H9 (cell line): ENCODE measurements at regions not wholly inside any gene's neighbourhood (a gene's known extent, or its start where the extent isn't known, plus 50 kb on each side); places are given as distances from the start of the nearest gene placed in this dataset.

Experiments
- DNase-seq: peaks from one replicate; pipeline ENCODE4 v3.0.0-alpha.2; 2017
- H2AFZ ChIP-seq: one replicate; pipeline ENCODE4 v1.6.1; 2013; ENCODE audit warnings: mild to moderate bottlenecking, low read length, control low read depth, moderate library complexity
- H2AK5ac ChIP-seq: 2 replicates; pipeline ENCODE4 v1.6.1; 2013; ENCODE audit warnings: low read length, control low read depth, mixed read lengths; ENCODE audit not compliant: insufficient read length
- H2BK120ac ChIP-seq: one replicate; pipeline ENCODE4 v1.6.1; 2013; ENCODE audit warnings: low read depth, mild to moderate bottlenecking, low read length, control low read depth, inconsistent platforms; ENCODE audit not compliant: poor library complexity, severe bottlenecking
- H2BK12ac ChIP-seq: 2 replicates; pipeline ENCODE4 v1.6.1; 2013; ENCODE audit warnings: low read length, control low read depth, mixed read lengths, low read depth; ENCODE audit not compliant: insufficient read length
- H2BK15ac ChIP-seq: 2 replicates; pipeline ENCODE4 v1.6.1; 2013; ENCODE audit warnings: low read depth, low read length, control low read depth
- H2BK20ac ChIP-seq: one replicate; pipeline ENCODE4 v1.6.1; 2013; ENCODE audit warnings: low read depth, mild to moderate bottlenecking, low read length, control low read depth, inconsistent platforms; ENCODE audit not compliant: poor library complexity, severe bottlenecking
- H2BK5ac ChIP-seq: 2 replicates; pipeline ENCODE4 v1.6.1; 2013; ENCODE audit warnings: low read length, control low read depth, mixed read lengths; ENCODE audit not compliant: insufficient read length
- H3K14ac ChIP-seq: 2 replicates; pipeline ENCODE4 v1.6.1; 2013; ENCODE audit warnings: low read length, control low read depth; ENCODE audit not compliant: insufficient read depth
- H3K18ac ChIP-seq: 2 replicates; pipeline ENCODE4 v1.6.1; 2013; ENCODE audit warnings: low read depth, mild to moderate bottlenecking, mixed read lengths, low read length, control low read depth; ENCODE audit not compliant: insufficient read length
- H3K23ac ChIP-seq: 2 replicates; pipeline ENCODE4 v1.6.1; 2013; ENCODE audit warnings: low read length, control low read depth, mixed read lengths, low read depth; ENCODE audit not compliant: insufficient read length
- H3K23me2 ChIP-seq: 2 replicates; pipeline ENCODE4 v1.6.1; 2013; ENCODE audit warnings: low read depth, mild to moderate bottlenecking, mixed read lengths, low read length, control low read depth; ENCODE audit not compliant: insufficient read length, poor library complexity, severe bottlenecking
- H3K27ac ChIP-seq: 2 replicates; pipeline ENCODE4 v1.5.1; 2013; ENCODE audit warnings: low read length, control low read depth, mixed read lengths, low read depth; ENCODE audit not compliant: insufficient read length
- H3K27me3 ChIP-seq: 2 replicates; pipeline ENCODE4 v1.6.1; 2013; ENCODE audit warnings: low read length, control low read depth, inconsistent platforms; ENCODE audit not compliant: insufficient read depth
- H3K4ac ChIP-seq: 2 replicates; pipeline ENCODE4 v1.6.1; 2013; ENCODE audit warnings: low read depth, mild to moderate bottlenecking, control low read depth, inconsistent platforms, low read length, moderate library complexity
- H3K4me1 ChIP-seq: 2 replicates; pipeline ENCODE4 v1.6.1; 2013; ENCODE audit warnings: low read length, control low read depth, inconsistent platforms; ENCODE audit not compliant: insufficient read depth
- H3K4me2 ChIP-seq: 2 replicates; pipeline ENCODE4 v1.6.1; 2013; ENCODE audit warnings: low read length, control low read depth, mixed read lengths; ENCODE audit not compliant: insufficient read length, insufficient read depth
- H3K56ac ChIP-seq: 2 replicates; pipeline ENCODE4 v1.6.1; 2013; ENCODE audit warnings: low read depth, mild to moderate bottlenecking, mixed read lengths, low read length, control low read depth; ENCODE audit not compliant: insufficient read length
- H3K79me1 ChIP-seq: 2 replicates; pipeline ENCODE4 v1.6.1; 2013; ENCODE audit warnings: low read depth, mild to moderate bottlenecking, moderate library complexity, low read length, control low read depth, inconsistent platforms; ENCODE audit not compliant: insufficient read depth, poor library complexity, severe bottlenecking
- H3K79me2 ChIP-seq: 2 replicates; pipeline ENCODE4 v1.6.1; 2013; ENCODE audit warnings: low read length, control low read depth, inconsistent platforms; ENCODE audit not compliant: insufficient read depth
- H3K9ac ChIP-seq: 2 replicates; pipeline ENCODE4 v1.6.1; 2013; ENCODE audit warnings: low read length, control low read depth, mixed read lengths; ENCODE audit not compliant: insufficient read length; ENCODE audit errors: extremely low read depth
- H3K9me3 ChIP-seq: one replicate; pipeline ENCODE4 v1.6.1; 2013; ENCODE audit warnings: low read depth, low read length, inconsistent platforms; ENCODE audit not compliant: control insufficient read depth
- H3T11ph ChIP-seq: one replicate; pipeline ENCODE4 v1.6.1; 2013; ENCODE audit warnings: mild to moderate bottlenecking, low read length, control low read depth, inconsistent platforms
- H4K20me1 ChIP-seq: one replicate; pipeline ENCODE4 v1.6.1; 2013; ENCODE audit not compliant: control insufficient read depth, insufficient read length, insufficient read depth
- H4K5ac ChIP-seq: 2 replicates; pipeline ENCODE4 v1.6.1; 2013; ENCODE audit warnings: low read depth, mild to moderate bottlenecking, mixed read lengths, low read length, control low read depth; ENCODE audit not compliant: insufficient read length
- H4K8ac ChIP-seq: replicated peaks from 2 replicates; pipeline ENCODE4 v1.6.1; 2013; ENCODE audit warnings: low read length, control low read depth, mixed read lengths, low read depth; ENCODE audit not compliant: insufficient read length
- H4K91ac ChIP-seq: 2 replicates; pipeline ENCODE4 v1.6.1; 2013; ENCODE audit warnings: low read depth, mild to moderate bottlenecking, moderate library complexity, mixed read lengths, low read length, control low read depth; ENCODE audit not compliant: insufficient read length
- H3K27ac Mint-ChIP-seq, 3 experiments: 2 replicates in 2 of 3; 3 replicates in 1 of 3; pipeline ENCODE4 v1.8.0; 2020 to 2021; ENCODE audit warnings: mixed read lengths in 3 of 3, mild to moderate bottlenecking in 1 of 3, moderate library complexity in 1 of 3
- H3K27me3 Mint-ChIP-seq: 2 replicates; pipeline ENCODE4 v1.8.0; 2021; ENCODE audit warnings: low read depth, mild to moderate bottlenecking, moderate library complexity, mixed read lengths
- H3K36me3 Mint-ChIP-seq, 3 experiments: 2 replicates in 2 of 3; 3 replicates in 1 of 3; pipeline ENCODE4 v1.8.0; 2020 to 2021; ENCODE audit warnings: low read depth in 3 of 3, mixed read lengths in 3 of 3; ENCODE audit not compliant: insufficient read depth in 1 of 3
- H3K4me1 Mint-ChIP-seq, 2 experiments: 2 replicates each; pipeline ENCODE4 v1.8.0; 2020; ENCODE audit warnings: mixed read lengths in 2 of 2
- H3K4me3 Mint-ChIP-seq, 2 experiments: 2 replicates in 1 of 2; 3 replicates in 1 of 2; pipeline ENCODE4 v1.8.0; 2020 to 2021; ENCODE audit warnings: mild to moderate bottlenecking in 2 of 2, mixed read lengths in 2 of 2, moderate library complexity in 1 of 2
- H3K9me3 Mint-ChIP-seq, 2 experiments: 2 replicates in 1 of 2; 3 replicates in 1 of 2; pipeline ENCODE4 v1.8.0; 2020; ENCODE audit warnings: mild to moderate bottlenecking in 2 of 2, mixed read lengths in 2 of 2, moderate library complexity in 1 of 2
- WGBS: extraction: QIAGEN DNeasy Blood & Tissue Kit; methylation state at CpG from one replicate; pipeline ENCODE4 v1.1.7; 2013; ENCODE audit warnings: missing lambda C conversion rate, low lambda C conversion rate, mixed read lengths; ENCODE audit not compliant: insufficient read length; ENCODE audit errors: extremely low coverage; 5-methylcytosine and 5-hydroxymethylcytosine counted together
- TF ChIP-seq, protein P1 (sequence below): fragments of 200-600 bp; sonication (generic); conservative IDR thresholded peaks from 3 replicates; pipeline ENCODE4 v1.8.0; 2021; ENCODE audit warnings: antibody characterized with exemption, mild to moderate bottlenecking

GRCh38 chr2:210928714-210929113 lies 372.3 kb downstream of the CPS1 start:
- Histone ChIP-seq H3K23ac (no peak overlapping the region), H3T11ph (no peak overlapping the region), H3K79me1 (no peaks in the 10 kb centered on the region), H2BK12ac (no peak overlapping the region), H3K79me2 (no peaks in the 10 kb centered on the region), H3K23me2 (no peaks in the 10 kb centered on the region), H3K4me1 (no peaks in the 10 kb centered on the region), H4K91ac (no peak overlapping the region), H3K27me3 (no peaks in the 10 kb centered on the region), H3K4me2 (no peak overlapping the region), H3K9me3 (no peaks in the 10 kb centered on the region), H3K18ac (no peak overlapping the region), H2BK5ac (no peak overlapping the region), H4K8ac (no peak overlapping the region), H3K4ac (no peak overlapping the region), H3K56ac (no peak overlapping the region), H3K14ac (no peak overlapping the region), H2BK20ac (no peak overlapping the region), H4K20me1 (no peaks in the 10 kb centered on the region), H2AK5ac (no peak overlapping the region), H4K5ac (no peak overlapping the region), H2BK120ac (no peak overlapping the region), H2AFZ (no peak overlapping the region), H3K27ac (no peak overlapping the region), H3K9ac (no peak overlapping the region), H2BK15ac (no peak overlapping the region)
- H3K36me3 Mint-ChIP-seq, result no peaks in the 10 kb centered on the region
- no peak overlapping the region for H3K4me3 Mint-ChIP-seq
- H3K4me1 Mint-ChIP-seq, result peaks cover 0 to 4% of the 10 kb centered on the region in 2 experiments; a peak in 1 of 4 replicates
- no peaks in the 10 kb centered on the region for H3K9me3 Mint-ChIP-seq
- DNase-seq, result no peak
- TF ChIP-seq, protein P1, sequence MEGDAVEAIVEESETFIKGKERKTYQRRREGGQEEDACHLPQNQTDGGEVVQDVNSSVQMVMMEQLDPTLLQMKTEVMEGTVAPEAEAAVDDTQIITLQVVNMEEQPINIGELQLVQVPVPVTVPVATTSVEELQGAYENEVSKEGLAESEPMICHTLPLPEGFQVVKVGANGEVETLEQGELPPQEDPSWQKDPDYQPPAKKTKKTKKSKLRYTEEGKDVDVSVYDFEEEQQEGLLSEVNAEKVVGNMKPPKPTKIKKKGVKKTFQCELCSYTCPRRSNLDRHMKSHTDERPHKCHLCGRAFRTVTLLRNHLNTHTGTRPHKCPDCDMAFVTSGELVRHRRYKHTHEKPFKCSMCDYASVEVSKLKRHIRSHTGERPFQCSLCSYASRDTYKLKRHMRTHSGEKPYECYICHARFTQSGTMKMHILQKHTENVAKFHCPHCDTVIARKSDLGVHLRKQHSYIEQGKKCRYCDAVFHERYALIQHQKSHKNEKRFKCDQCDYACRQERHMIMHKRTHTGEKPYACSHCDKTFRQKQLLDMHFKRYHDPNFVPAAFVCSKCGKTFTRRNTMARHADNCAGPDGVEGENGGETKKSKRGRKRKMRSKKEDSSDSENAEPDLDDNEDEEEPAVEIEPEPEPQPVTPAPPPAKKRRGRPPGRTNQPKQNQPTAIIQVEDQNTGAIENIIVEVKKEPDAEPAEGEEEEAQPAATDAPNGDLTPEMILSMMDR, result no peak
- H3K27me3 Mint-ChIP-seq, result no peaks in the 10 kb centered on the region; the same call in 1 of the 2 replicates
- no peak overlapping the region for H3K27ac Mint-ChIP-seq
- WGBS, result no CpG with 5 or more reads among the region's 2 CpGs
